K562 (cell line): ENCODE measurements at regions not wholly inside any gene's neighbourhood (a gene's known extent, or its start where the extent isn't known, plus 50 kb on each side); places are given as distances from the start of the nearest gene placed in this dataset.

ENCODE experiments used
- ATAC-seq: fragments of 200-7000 bp; cut with Tn5 transposase; 3 replicates; pipeline ENCODE4 v1.9.1; 2020; ENCODE audit warnings: moderate library complexity
- BruUV-seq: library from RNA; stranded (reverse); fragments of 400-500 nt; replicated peaks from 2 replicates; lab custom pipeline; 2021; lab: Mats Ljungman, UMichigan
- CTCF ChIA-PET: fragments of 300-600 bp; formaldehyde crosslinking; extraction: SDS; loops from one replicate; lab custom pipeline; 2021; ENCODE audit warnings: low intra/inter-chr PET ratio; lab: Yijun Ruan, JAX
- POLR2A ChIA-PET: fragments of 300-600, 350-650 bp; sonication (Branson Sonifier 250); formaldehyde crosslinking; extraction: SDS; loops from one replicate; lab custom pipeline; 2021; ENCODE audit warnings: antibody characterized with exemption, inconsistent platforms; lab: Yijun Ruan, JAX
- DNase-seq, 4 experiments: peaks; one replicate each; pipeline versions ENCODE4 v3.0.0 to v3.0.0-alpha.2; 2011 to 2018; ENCODE audit warnings: low spot score in 3 of 4, mixed read lengths in 3 of 4; ENCODE audit errors: extremely low read depth in 1 of 4
- FAIRE-seq: peaks from 2 replicates; lab custom pipeline; 2011; peaks lifted over from hg19 to GRCh38; lab: Jason Lieb, UNC
- H2AFZ ChIP-seq: 2 replicates; pipeline ENCODE4 v1.6.0; 2011; ENCODE audit warnings: low read depth, low read length, control low read depth, inconsistent platforms
- H3K27ac ChIP-seq: fragments of 200-600 bp; 3 replicates; pipeline ENCODE4 v1.8.0; 2011; ENCODE audit warnings: low read depth, mild to moderate bottlenecking, control low read depth, inconsistent platforms, low read length, moderate library complexity, mixed read lengths; ENCODE audit errors: extremely low read depth
- H3K27me3 ChIP-seq, 2 experiments: fragments of 300-600 bp in 1 of 2; 2 replicates in 1 of 2; 3 replicates in 1 of 2; pipeline versions ENCODE4 v1.6.0 to v1.8.0; 2011; ENCODE audit warnings: inconsistent platforms in 2 of 2, low read length in 2 of 2, mild to moderate bottlenecking in 1 of 2, mixed read lengths in 1 of 2, moderate library complexity in 1 of 2; ENCODE audit not compliant: control insufficient read depth in 2 of 2, insufficient read depth in 2 of 2
- H3K36me3 ChIP-seq: fragments of 300-600 bp; 3 replicates; pipeline ENCODE4 v1.8.0; 2011; ENCODE audit warnings: mild to moderate bottlenecking, low read length, inconsistent platforms; ENCODE audit not compliant: control insufficient read depth, insufficient read depth
- H3K4me1 ChIP-seq, 2 experiments: fragments of 200-600 bp in 1 of 2; replicated peaks in 1 of 2; 2 replicates in 1 of 2; 3 replicates in 1 of 2; pipeline versions ENCODE4 v1.5.1 to v1.8.0; 2011; ENCODE audit warnings: inconsistent platforms in 2 of 2, low read length in 2 of 2, mild to moderate bottlenecking in 1 of 2, mixed read lengths in 1 of 2, moderate library complexity in 1 of 2; ENCODE audit not compliant: control insufficient read depth in 2 of 2, insufficient read depth in 2 of 2
- H3K4me2 ChIP-seq: 2 replicates; pipeline ENCODE4 v1.6.1; 2011; ENCODE audit warnings: low read length, control low read depth, inconsistent platforms, mixed read lengths; ENCODE audit not compliant: insufficient read depth
- H3K4me3 ChIP-seq: fragments of 200-600 bp; sonication (generic), shearing (Covaris generic); 2 replicates; pipeline ENCODE4 v1.5.1; 2016; ENCODE audit warnings: control low read depth, inconsistent platforms
- H3K79me2 ChIP-seq: fragments of 200-600 bp; 3 replicates; pipeline ENCODE4 v1.8.0; 2011; ENCODE audit warnings: low read length, inconsistent platforms; ENCODE audit not compliant: control insufficient read depth, insufficient read depth
- H3K9ac ChIP-seq, 2 experiments: 2 replicates each; pipeline versions ENCODE4 v1.6.0 to v1.6.1; 2011; ENCODE audit warnings: low read depth in 2 of 2, low read length in 2 of 2, control low read depth in 1 of 2, inconsistent platforms in 1 of 2, mild to moderate bottlenecking in 1 of 2, mixed read lengths in 1 of 2; ENCODE audit not compliant: insufficient read depth in 1 of 2
- H3K9me1 ChIP-seq: one replicate; pipeline ENCODE4 v1.6.0; 2011; ENCODE audit warnings: inconsistent platforms, mild to moderate bottlenecking, low read length, moderate library complexity; ENCODE audit not compliant: control insufficient read depth, insufficient read depth
- H3K9me3 ChIP-seq: replicated peaks from 2 replicates; pipeline ENCODE4 v1.5.1; 2011; ENCODE audit warnings: low read depth, low read length, inconsistent platforms; ENCODE audit not compliant: control insufficient read depth, insufficient read depth
- H4K20me1 ChIP-seq: replicated peaks from 2 replicates; pipeline ENCODE4 v1.6.1; 2011; ENCODE audit warnings: low read length, inconsistent platforms, mixed read lengths; ENCODE audit not compliant: control insufficient read depth, insufficient read depth
- ARNT ChIP-seq, 2 experiments: fragments of 450-650 bp; IDR thresholded peaks; 2 replicates each; pipeline ENCODE4 v1.6.1; 2016; ENCODE audit warnings: mild to moderate bottlenecking in 1 of 2
- BCL6 ChIP-seq: fragments of 250-450 bp; sonication (Bioruptor Pico); IDR thresholded peaks from 2 replicates; pipeline ENCODE4 v1.4.0; 2020
- BRD4 ChIP-seq: fragments of 200-600 bp; sonication (generic); IDR thresholded peaks from 2 replicates; pipeline ENCODE4 v1.6.1; 2017; ENCODE audit warnings: inconsistent platforms
- CREB5 ChIP-seq: fragments of 250-450 bp; sonication (Bioruptor Pico); IDR thresholded peaks from 2 replicates; pipeline ENCODE4 v1.5.0; 2020; ENCODE audit warnings: mild to moderate bottlenecking
- ELF2 ChIP-seq: fragments of 250-450 bp; sonication (Bioruptor Pico); IDR thresholded peaks from 2 replicates; pipeline ENCODE4 v1.5.0; 2021; ENCODE audit warnings: mild to moderate bottlenecking
- FIP1L1 ChIP-seq: fragments of 200-400 bp; formaldehyde crosslinking; IDR thresholded peaks from 2 replicates; pipeline ENCODE4 v1.6.1; 2018; ENCODE audit warnings: mild to moderate bottlenecking, low read depth, low read length; ENCODE audit not compliant: poor library complexity, severe bottlenecking
- IFI16 ChIP-seq: fragments of 250-450 bp; sonication (Bioruptor Pico); IDR thresholded peaks from 2 replicates; pipeline ENCODE4 v2.1.2; 2022; ENCODE audit warnings: mild to moderate bottlenecking, inconsistent platforms
- MYBL2 ChIP-seq, 2 experiments: fragments of 450-650 bp in 1 of 2; sonication (generic) in 1 of 2; formaldehyde crosslinking in 1 of 2; IDR thresholded peaks; 2 replicates each; pipeline versions ENCODE4 v1.6.1 to v1.8.1; 2017 to 2022; ENCODE audit warnings: borderline replicate concordance in 1 of 2, inconsistent platforms in 1 of 2, low read depth in 1 of 2, mild to moderate bottlenecking in 1 of 2, missing genetic modification reagents in 1 of 2, moderate library complexity in 1 of 2
- NONO ChIP-seq, 2 experiments: fragments of 200-400 bp in 1 of 2; fragments of 450-650 bp in 1 of 2; formaldehyde crosslinking in 1 of 2; IDR thresholded peaks; 2 replicates each; pipeline ENCODE4 v1.6.1; 2017; ENCODE audit warnings: low read depth in 2 of 2, mild to moderate bottlenecking in 2 of 2, moderate library complexity in 2 of 2, low read length in 1 of 2
- OTX1 ChIP-seq: fragments of 450-650 bp; formaldehyde crosslinking; IDR thresholded peaks from 2 replicates; pipeline ENCODE4 v1.4.0; 2022; ENCODE audit warnings: mild to moderate bottlenecking
- POLR3G ChIP-seq: IDR thresholded peaks from 2 replicates; pipeline ENCODE4 v1.6.1; 2011; ENCODE audit not compliant: insufficient read length, insufficient replicate concordance; ENCODE audit errors: extremely low read depth
- PTTG1 ChIP-seq: fragments of 450-650 bp; IDR thresholded peaks from 2 replicates; pipeline ENCODE4 v1.6.1; 2016; ENCODE audit warnings: low read depth, mild to moderate bottlenecking, missing genetic modification characterization, missing compliant biosample characterization
- RBM14 ChIP-seq: fragments of 200-400 bp; formaldehyde crosslinking; IDR thresholded peaks from 2 replicates; pipeline ENCODE4 v1.6.1; 2018; ENCODE audit warnings: low read depth, mild to moderate bottlenecking, low read length, moderate library complexity, borderline replicate concordance; ENCODE audit not compliant: insufficient read depth
- RBM17 ChIP-seq: fragments of 200-400 bp; formaldehyde crosslinking; IDR thresholded peaks from 2 replicates; pipeline ENCODE4 v1.6.1; 2017; ENCODE audit warnings: low read depth, mild to moderate bottlenecking, low read length, borderline replicate concordance
- ZNF143 ChIP-seq: sonication (generic); formaldehyde crosslinking; IDR thresholded peaks from 2 replicates; pipeline ENCODE4 v1.9.0; 2022; ENCODE audit warnings: mild to moderate bottlenecking, missing genetic modification reagents
- ZNF830 ChIP-seq: fragments of 250-450 bp; sonication (Bioruptor Pico); IDR thresholded peaks from 2 replicates; pipeline ENCODE4 v1.5.0; 2021; ENCODE audit warnings: mild to moderate bottlenecking
- WGBS: fragments of 100-300 bp; shearing (Covaris generic); methylation state at CpG from one replicate; pipeline ENCODE4 v1.1.6; 2016; ENCODE audit warnings: low coverage, mixed read lengths; ENCODE audit not compliant: insufficient coverage; ENCODE audit errors: missing lambda C conversion rate; 5-methylcytosine and 5-hydroxymethylcytosine counted together
- in situ Hi-C: fragments of 300-500 bp; cut with MboI; formaldehyde crosslinking; loops from 4 replicates; pipeline ENCODE4 v1.15.0; 2018; ENCODE audit warnings: inconsistent platforms, mixed read lengths
- intact Hi-C: fragments of 100-400 bp; cut with micrococcal nuclease; formaldehyde crosslinking; loops from 2 replicates; pipeline ENCODE4 v1.14.2; 2022

GRCh38 chr18:25795213-25795612 lies 295.2 kb downstream of the SS18 start:
- Histone ChIP-seq H2AFZ (no peak overlapping the region), H3K27me3 (no peaks in the 10 kb centered on the region), H3K27ac (no peak overlapping the region), H3K4me1 (no peaks in the 10 kb centered on the region), H3K9me1 (no peaks in the 10 kb centered on the region), H3K79me2 (no peaks in the 10 kb centered on the region), H3K4me2 (no peak overlapping the region), H4K20me1 (no peaks in the 10 kb centered on the region), H3K4me3 (no peak overlapping the region), H3K9ac (no peak overlapping the region), H3K36me3 (no peaks in the 10 kb centered on the region), H3K9me3 (0 out of 2 replicates have a peak, but pooled peaks cover 1% of the 10 kb centered on the region)
- intact Hi-C loops (no loop called here), in situ Hi-C loops (no loop called here)
- TF ChIP-seq BRD4 = no peak
- TF ChIP-seq ARNT (IDR thresholded peaks at IDR 0.05) = no peak
- TF ChIP-seq ZNF143 (CRISPR knock-in tag) = no peak
- ATAC-seq (no peak), FAIRE-seq (no peak), DNase-seq (no peak)
- POLR2A ChIA-PET = interaction anchor here (0.6 to 1.7 kb wide), 5 partner anchors 10 to 1243 kb away, joined by 4 to 5 read pairs (median 4); no protein-coding TSS in a partner anchor
- WGBS = under 1% methylated on average over 10 of the region's 10 CpGs
- BruUV-seq = no TSS peak
- CTCF ChIA-PET = no interaction called here

- BruUV-seq = no TSS peak
- POLR2A ChIA-PET = no interaction called here
- H3K9me3 ChIP-seq = no peaks in the 10 kb centered on the region
- DNase-seq (no peak), FAIRE-seq (no peak), ATAC-seq (no peak)
- H3K9ac ChIP-seq = no peak overlapping the region
- H3K4me2 ChIP-seq = no peak overlapping the region
- no peaks in the 10 kb centered on the region for H3K27me3 ChIP-seq
- no peak overlapping the region for H2AFZ ChIP-seq
- no peaks in the 10 kb centered on the region for H3K36me3 ChIP-seq
- WGBS = under 1% methylated on average over 5 of the region's 5 CpGs
- no peak overlapping the region for H3K27ac ChIP-seq
- no peaks in the 10 kb centered on the region for H4K20me1 ChIP-seq
- H3K4me3 ChIP-seq = no peak overlapping the region
- H3K79me2 ChIP-seq = no peaks in the 10 kb centered on the region
- no peaks in the 10 kb centered on the region for H3K4me1 ChIP-seq
- H3K9me1 ChIP-seq = no peaks in the 10 kb centered on the region
- intact Hi-C loops = no loop called here
- CTCF ChIA-PET = no interaction called here
- in situ Hi-C loops = no loop called here
- TF ChIP-seq RBM17 (no peak), OTX1 (CRISPR knock-in tag) (no peak), IFI16 (CRISPR knock-in tag) (no peak), ELF2 (CRISPR knock-in tag) (no peak), NONO (IDR thresholded peaks at IDR 0.05; ENCODE audit: low read depth in 2 of 2, low read length in 1 of 2) (no peak), PTTG1 (no peak), BCL6 (no peak), POLR3G (no peak), CREB5 (CRISPR knock-in tag) (no peak), ZNF830 (CRISPR knock-in tag) (no peak), FIP1L1 (no peak), MYBL2 (IDR thresholded peaks at IDR 0.05; ENCODE audit: low read depth) (no peak), MYBL2 (CRISPR knock-in tag; IDR thresholded peaks at IDR 0.05; ENCODE audit: borderline replicate concordance) (no peak), RBM14 (no peak)
Observed at GRCh38 chr18:25787276-25787675, 303.1 kb downstream of the SS18 start.
